Stomach (tissue), 8 donors: ENCODE measurements at regions not wholly inside any gene's neighbourhood (a gene's known extent, or its start where the extent isn't known, plus 50 kb on each side); places are given as distances from the start of the nearest gene placed in this dataset.

Experiments
- DNase-seq, 2 donors: peaks; one replicate each; pipeline versions ENCODE4 v3.0.0 to v3.0.0-alpha.2; 2013 to 2019
- H3K27ac ChIP-seq, 5 donors: fragments of 200-600 bp in 4 of 5; sonication (generic) in 4 of 5; one replicate each; pipeline ENCODE4 v1.5.1; 2013 to 2019; ENCODE audit warnings: mild to moderate bottlenecking in 1 of 5, moderate library complexity in 1 of 5
- H3K27me3 ChIP-seq, 3 donors: fragments of 200-600 bp; sonication (generic); one replicate each; pipeline ENCODE4 v1.5.1; 2017 to 2019; ENCODE audit warnings: mixed run types in 1 of 3
- H3K36me3 ChIP-seq, 4 donors: fragments of 200-600 bp; sonication (generic); 1 replicate in 3 of 4; 2 replicates in 1 of 4; pipeline ENCODE4 v1.5.1; 2016 to 2019
- H3K4me1 ChIP-seq, 4 donors: fragments of 200-600 bp; sonication (generic); one replicate each; pipeline ENCODE4 v1.5.1; 2016 to 2019
- H3K4me3 ChIP-seq, 4 donors: fragments of 200-600 bp; sonication (generic) in 3 of 4; one replicate each; pipeline ENCODE4 v1.5.1; 2016 to 2019; ENCODE audit warnings: mild to moderate bottlenecking in 1 of 4
- H3K9me3 ChIP-seq, 4 donors: fragments of 200-600 bp; sonication (generic); one replicate each; pipeline ENCODE4 v1.5.1; 2016 to 2019
- CTCF ChIP-seq, 7 experiments: fragments of 450-650 bp in 4 of 7; fragments of 200-600 bp in 3 of 7; sonication (generic) in 3 of 7; IDR thresholded peaks; one replicate each; pipeline ENCODE4 v1.5.1; 2016 to 2019; ENCODE audit warnings: antibody characterized with exemption in 7 of 7, control low read depth in 2 of 7, mild to moderate bottlenecking in 1 of 7
- EP300 ChIP-seq: sonication (generic); formaldehyde crosslinking; IDR thresholded peaks from one replicate; pipeline ENCODE4 v1.6.1; 2017; ENCODE audit warnings: antibody characterized with exemption
- POLR2A ChIP-seq, 4 donors: fragments of 450-650 bp; IDR thresholded peaks; one replicate each; pipeline ENCODE4 v1.6.1; 2016; ENCODE audit warnings: antibody characterized with exemption in 4 of 4, control low read depth in 2 of 4, mild to moderate bottlenecking in 1 of 4, moderate library complexity in 1 of 4
- POLR2AphosphoS5 ChIP-seq, 3 donors: sonication (generic); formaldehyde crosslinking; IDR thresholded peaks; one replicate each; pipeline ENCODE4 v1.6.1; 2016; ENCODE audit warnings: antibody characterized with exemption in 3 of 3
- WGBS, 5 donors: extraction: QIAGEN DNeasy Blood & Tissue Kit in 3 of 5; methylation state at CpG; one replicate each; pipeline versions ENCODE4 v1.1.5 to v1.1.7; 2013 to 2018; 5-methylcytosine and 5-hydroxymethylcytosine counted together
- intact Hi-C: fragments of 100-400 bp; cut with DNase I; formaldehyde crosslinking; loops from one replicate; pipeline ENCODE4 v1.15.1; 2023; ENCODE audit warnings: low total_unique reads
- donor health status: healthy with polysubstance abuse.
- donor health status: Bipolar disorder and iron deficiency.
- donor health status: healthy.

DNA sequence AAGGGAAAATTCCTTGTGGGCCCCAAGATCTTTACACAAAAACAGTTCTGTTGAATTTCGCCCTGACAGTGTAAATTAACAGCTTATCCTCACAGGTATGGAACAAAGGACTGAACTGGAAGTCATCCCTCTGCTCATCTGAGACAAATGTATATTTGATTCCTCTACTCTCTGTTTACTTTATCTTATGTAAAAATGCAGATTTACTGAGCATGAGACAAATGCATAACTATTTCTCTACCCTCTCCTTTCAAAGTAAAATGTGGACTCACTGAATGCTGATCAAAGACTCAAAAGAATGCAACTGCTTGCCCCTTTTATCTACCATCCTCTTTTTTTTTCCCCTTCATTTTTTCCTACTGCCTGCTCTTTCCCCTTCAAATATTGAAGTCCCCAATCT is 98.6 kb upstream of the CRBN start:
- 24 to 37% (median 30%) methylated on average over 1 of the region's 1 CpG for WGBS, 5 donors
- Histone ChIP-seq H3K36me3 (no peaks in the 10 kb centered on the region), H3K27ac (no peak overlapping the region), H3K4me1 (no peaks in the 10 kb centered on the region), H3K4me3 (no peak overlapping the region), H3K27me3 (no peaks in the 10 kb centered on the region), H3K9me3 (no peaks in the 10 kb centered on the region)
- no peak for DNase-seq
- intact Hi-C loops, result no loop called here
- TF ChIP-seq POLR2AphosphoS5 (IDR thresholded peaks at IDR 0.05) (no peak), CTCF (IDR thresholded peaks at IDR 0.05) (no peak), POLR2A (IDR thresholded peaks at IDR 0.05) (no peak), EP300 (no peak)

DNA sequence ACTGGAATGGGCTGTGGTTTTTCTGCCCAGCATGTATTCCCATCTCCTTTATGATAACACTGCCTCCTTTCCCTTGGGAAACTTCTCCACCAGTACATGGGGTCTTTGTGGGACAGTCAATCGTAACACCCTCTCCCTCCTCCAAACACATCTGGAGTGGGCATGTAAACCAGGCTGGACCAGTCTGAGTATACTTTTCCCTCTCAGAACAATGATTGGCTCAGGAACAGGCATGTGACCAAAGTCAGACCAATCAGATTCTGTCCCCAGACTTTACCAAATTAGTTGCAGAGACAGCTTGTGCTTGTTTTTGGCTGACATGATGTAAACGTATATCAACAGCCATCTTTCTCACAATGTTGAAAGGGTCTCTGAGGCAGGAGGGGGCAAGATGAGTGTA is 97.1 kb upstream of the CRBN start:
- DNase-seq, result no peak
- Histone ChIP-seq H3K9me3 (no peaks in the 10 kb centered on the region), H3K27ac (no peak overlapping the region), H3K4me3 (no peak overlapping the region), H3K4me1 (no peaks in the 10 kb centered on the region), H3K36me3 (no peaks in the 10 kb centered on the region), H3K27me3 (no peaks in the 10 kb centered on the region)
- 78 to 88% (median 81%) methylated on average over 2 of the region's 2 CpGs for WGBS, 5 donors
- intact Hi-C loops, result no loop called here
- TF ChIP-seq CTCF (IDR thresholded peaks at IDR 0.05) (no peak), EP300 (no peak), POLR2AphosphoS5 (IDR thresholded peaks at IDR 0.05) (no peak), POLR2A (IDR thresholded peaks at IDR 0.05) (no peak)

GRCh38 chr3:3264796-3265195 is 85.3 kb upstream of the CRBN start:
- intact Hi-C loops, result no loop called here
- no peaks in the 10 kb centered on the region for H3K36me3 ChIP-seq
- no peaks in the 10 kb centered on the region for H3K27me3 ChIP-seq
- H3K9me3 ChIP-seq, result no peaks in the 10 kb centered on the region
- 86 to 91% (median 90%) methylated on average over 3 of the region's 3 CpGs for WGBS, 5 donors
- TF ChIP-seq POLR2A (IDR thresholded peaks at IDR 0.05), result no peak
- no peak for TF ChIP-seq CTCF (IDR thresholded peaks at IDR 0.05)
- TF ChIP-seq POLR2AphosphoS5 (IDR thresholded peaks at IDR 0.05), result no peak
- no peak for TF ChIP-seq EP300
- no peak overlapping the region for H3K27ac ChIP-seq
- no peaks in the 10 kb centered on the region for H3K4me1 ChIP-seq
- no peak overlapping the region for H3K4me3 ChIP-seq
- DNase-seq, result no peak

GRCh38 chr3:3260870-3261269 is 81.4 kb upstream of the CRBN start:
- no peaks in the 10 kb centered on the region for H3K9me3 ChIP-seq
- no peaks in the 10 kb centered on the region for H3K4me1 ChIP-seq
- intact Hi-C loops, result no loop called here
- TF ChIP-seq POLR2A (IDR thresholded peaks at IDR 0.05) (no peak), EP300 (no peak)
- H3K27ac ChIP-seq, result no peak overlapping the region
- H3K4me3 ChIP-seq, result no peak overlapping the region
- no peaks in the 10 kb centered on the region for H3K36me3 ChIP-seq
- no peaks in the 10 kb centered on the region for H3K27me3 ChIP-seq
- no peak for DNase-seq

DNA sequence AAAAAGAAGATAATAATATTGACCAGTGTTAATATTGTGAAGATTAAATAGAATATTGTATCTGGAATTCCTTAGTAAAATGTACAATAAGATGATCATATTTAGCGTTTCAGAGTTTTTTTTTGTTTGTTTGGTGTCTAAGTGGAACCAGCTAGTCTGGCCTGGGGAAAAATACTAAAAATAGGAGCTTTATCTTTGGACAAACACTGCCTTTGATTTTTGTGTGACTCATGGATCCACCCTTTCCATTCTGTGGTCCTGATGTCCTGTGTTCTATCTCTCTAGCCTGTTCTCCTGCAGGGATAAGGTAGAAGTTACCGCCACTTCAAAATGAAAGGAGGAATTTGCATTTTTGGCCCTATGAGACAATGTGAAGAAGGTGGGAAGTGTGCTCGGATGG is 79.7 kb upstream of the CRBN start:
- Histone ChIP-seq H3K27ac (no peak overlapping the region), H3K4me1 (no peaks in the 10 kb centered on the region), H3K9me3 (peaks cover 0 to 4% (median 0%) of the 10 kb centered on the region in 4 donors), H3K4me3 (no peak overlapping the region), H3K36me3 (no peaks in the 10 kb centered on the region), H3K27me3 (no peaks in the 10 kb centered on the region)
- WGBS, 5 donors, result 64 to 75% (median 71%) methylated on average over 3 of the region's 3 CpGs
- DNase-seq, result no peak
- TF ChIP-seq EP300 (no peak), CTCF (IDR thresholded peaks at IDR 0.05) (no peak), POLR2AphosphoS5 (IDR thresholded peaks at IDR 0.05) (no peak), POLR2A (IDR thresholded peaks at IDR 0.05) (no peak)
- intact Hi-C loops, result no loop called here
